GM19023 (cell line): ENCODE measurements at regions not wholly inside any gene's neighbourhood (a gene's known extent, or its start where the extent isn't known, plus 50 kb on each side); places are given as distances from the start of the nearest gene placed in this dataset.

Experiments
- ATAC-seq: cut with Tn5 transposase; IDR thresholded peaks from one replicate; pipeline ENCODE4 v1.9.1; 2021; ENCODE audit warnings: mild to moderate bottlenecking, moderate library complexity; ENCODE audit not compliant: unreplicated experiment

- ATAC-seq: no peak
Measured at GRCh38 chr3:184659797-184660301, 52.0 kb downstream of the MAGEF1 start.

GRCh38 chr3:184658223-184658928, 53.5 kb downstream of the MAGEF1 start:
- ATAC-seq: no peak

- ATAC-seq: peak; percentile 80
Measured at GRCh38 chr3:184656829-184657681, 54.8 kb downstream of the MAGEF1 start.

- no peak for ATAC-seq
Measured at GRCh38 chr3:184656458-184656828, 55.4 kb downstream of the MAGEF1 start.

- no peak for ATAC-seq
Measured at GRCh38 chr3:184655597-184655996, 56.3 kb downstream of the MAGEF1 start.

- no peak for ATAC-seq
Measured at GRCh38 chr3:184654375-184654774, 57.5 kb downstream of the MAGEF1 start.

- no peak for ATAC-seq
Measured at GRCh38 chr3:184652465-184652864, 59.4 kb downstream of the MAGEF1 start.

GRCh38 chr3:184651904-184652303, 60.0 kb downstream of the MAGEF1 start:
- ATAC-seq: no peak

GRCh38 chr3:184648636-184649035, 63.2 kb downstream of the MAGEF1 start:
- no peak for ATAC-seq

- no peak for ATAC-seq
Measured at GRCh38 chr3:184647405-184647936, 64.4 kb downstream of the MAGEF1 start.

- ATAC-seq: no peak
Measured at GRCh38 chr3:184645336-184645735, 66.5 kb downstream of the MAGEF1 start.

- no peak for ATAC-seq
Measured at GRCh38 chr3:184643442-184643841, 68.4 kb downstream of the MAGEF1 start.

- ATAC-seq: no peak
Measured at GRCh38 chr3:184642631-184643285, 69.1 kb downstream of the MAGEF1 start.

GRCh38 chr3:184641430-184641829, 70.4 kb downstream of the MAGEF1 start:
- no peak for ATAC-seq

GRCh38 chr3:184639351-184639750, 72.5 kb downstream of the MAGEF1 start:
- no peak for ATAC-seq

- ATAC-seq: no peak
Measured at GRCh38 chr3:184637705-184638104, 74.2 kb downstream of the MAGEF1 start.

- no peak for ATAC-seq
Measured at GRCh38 chr3:184636741-184637316, 75.0 kb downstream of the MAGEF1 start.

GRCh38 chr3:184635774-184636173, 74.2 kb downstream of the EPHB3 start:
- no peak for ATAC-seq

- ATAC-seq: no peak
Measured at GRCh38 chr3:184635126-184635525, 73.5 kb downstream of the EPHB3 start.

- ATAC-seq: no peak
Measured at GRCh38 chr3:184633237-184633579, 71.6 kb downstream of the EPHB3 start.
